ENCODE measurements at regions not wholly inside any gene's neighbourhood (a gene's known extent, or its start where the extent isn't known, plus 50 kb on each side); places are given as distances from the start of the nearest gene placed in this dataset.
"Not testable (repeated sequence)": the region's sequence is repeated elsewhere in the genome, so short reads cannot be mapped to it uniquely, and the experiment has no call there.

DNA sequence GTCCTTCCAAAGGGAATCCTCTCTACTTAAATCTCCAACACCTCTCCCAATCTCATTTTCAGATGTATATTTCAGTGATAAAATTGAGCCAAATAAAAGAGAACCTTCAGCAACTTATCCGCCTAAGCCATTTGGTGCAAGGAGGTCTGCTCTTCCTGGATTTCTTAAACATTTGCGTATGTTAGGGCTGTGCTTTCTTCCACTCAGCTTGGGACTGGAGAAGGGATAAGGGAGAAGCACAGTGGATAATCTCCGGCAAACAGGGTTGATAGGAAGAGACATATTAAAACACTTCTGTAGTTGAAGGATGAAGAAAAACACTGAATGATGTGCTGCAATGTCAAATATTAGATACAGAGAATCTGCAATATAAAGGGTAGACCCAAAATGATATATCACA is 796.2 kb downstream of the KCNJ3 start:
- Mint-ChIP-seq H3K36me3 (ENCODE audit: insufficient read depth, unreplicated experiment) (no peaks in the 10 kb centered on the region), H3K9me3 (ENCODE audit: unreplicated experiment) (no peaks in the 10 kb centered on the region), H3K4me3 (ENCODE audit: unreplicated experiment) (no peak overlapping the region), H3K27me3 (ENCODE audit: insufficient read depth, unreplicated experiment) (peaks cover 18% of the 10 kb centered on the region), H3K4me1 (ENCODE audit: insufficient read depth, unreplicated experiment) (no peaks in the 10 kb centered on the region), H3K27ac (ENCODE audit: low read depth, unreplicated experiment) (no peak overlapping the region)
- DNase-seq (ENCODE audit: unreplicated experiment) = no peak
- ChIA-PET CTCF (no interaction called here), POLR2A (no interaction called here)
- no TSS peak for BruUV-seq (replicated peaks)
- intact Hi-C loops (cut with micrococcal nuclease) = no loop called here
- TF ChIP-seq, protein P1, sequence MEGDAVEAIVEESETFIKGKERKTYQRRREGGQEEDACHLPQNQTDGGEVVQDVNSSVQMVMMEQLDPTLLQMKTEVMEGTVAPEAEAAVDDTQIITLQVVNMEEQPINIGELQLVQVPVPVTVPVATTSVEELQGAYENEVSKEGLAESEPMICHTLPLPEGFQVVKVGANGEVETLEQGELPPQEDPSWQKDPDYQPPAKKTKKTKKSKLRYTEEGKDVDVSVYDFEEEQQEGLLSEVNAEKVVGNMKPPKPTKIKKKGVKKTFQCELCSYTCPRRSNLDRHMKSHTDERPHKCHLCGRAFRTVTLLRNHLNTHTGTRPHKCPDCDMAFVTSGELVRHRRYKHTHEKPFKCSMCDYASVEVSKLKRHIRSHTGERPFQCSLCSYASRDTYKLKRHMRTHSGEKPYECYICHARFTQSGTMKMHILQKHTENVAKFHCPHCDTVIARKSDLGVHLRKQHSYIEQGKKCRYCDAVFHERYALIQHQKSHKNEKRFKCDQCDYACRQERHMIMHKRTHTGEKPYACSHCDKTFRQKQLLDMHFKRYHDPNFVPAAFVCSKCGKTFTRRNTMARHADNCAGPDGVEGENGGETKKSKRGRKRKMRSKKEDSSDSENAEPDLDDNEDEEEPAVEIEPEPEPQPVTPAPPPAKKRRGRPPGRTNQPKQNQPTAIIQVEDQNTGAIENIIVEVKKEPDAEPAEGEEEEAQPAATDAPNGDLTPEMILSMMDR (IDR thresholded peaks at IDR 0.05; ENCODE audit: unreplicated experiment) = no peak

DNA sequence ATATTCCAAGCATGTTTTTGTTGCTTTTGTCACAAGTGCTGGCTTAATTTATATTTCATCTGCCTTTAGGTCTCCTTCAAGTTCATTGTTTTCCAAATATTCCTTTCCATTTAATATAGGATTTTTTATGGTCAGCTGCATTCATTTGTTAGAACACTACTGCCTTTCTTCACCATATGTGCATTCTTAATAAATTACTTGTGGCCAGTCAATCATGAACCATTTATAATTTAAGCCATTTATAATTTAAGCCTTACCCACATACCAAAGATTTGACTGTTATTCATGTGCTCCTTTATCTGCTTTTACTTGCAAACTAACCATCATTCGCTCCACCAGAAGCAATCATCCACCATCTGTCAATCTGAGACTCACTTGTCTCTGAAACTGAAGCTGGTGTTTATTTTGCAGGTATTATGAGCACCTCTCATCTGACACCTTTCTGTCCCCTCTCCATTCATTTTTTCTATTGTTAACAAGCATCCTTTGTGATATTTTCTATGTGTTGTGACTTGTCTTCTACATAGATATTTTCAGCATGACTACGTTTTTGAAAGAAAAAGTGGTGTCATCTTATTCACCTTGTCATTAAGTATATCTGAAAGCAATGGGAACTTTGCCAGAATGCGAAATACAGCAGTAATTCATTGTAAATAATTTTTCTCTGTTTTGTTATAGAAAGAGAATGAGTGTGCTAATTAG is 786.8 kb downstream of the KCNJ3 start:
- Mint-ChIP-seq H3K27ac (ENCODE audit: low read depth, unreplicated experiment) (no peak overlapping the region), H3K4me3 (ENCODE audit: unreplicated experiment) (no peak overlapping the region), H3K36me3 (ENCODE audit: insufficient read depth, unreplicated experiment) (no peaks in the 10 kb centered on the region), H3K4me1 (ENCODE audit: insufficient read depth, unreplicated experiment) (no peaks in the 10 kb centered on the region), H3K9me3 (ENCODE audit: unreplicated experiment) (no peaks in the 10 kb centered on the region), H3K27me3 (ENCODE audit: insufficient read depth, unreplicated experiment) (peaks cover 15% of the 10 kb centered on the region)
- ChIA-PET POLR2A (no interaction called here), CTCF (no interaction called here)
- no TSS peak for BruUV-seq (replicated peaks)
- no peak for DNase-seq (ENCODE audit: unreplicated experiment)
- TF ChIP-seq, protein P1 (IDR thresholded peaks at IDR 0.05; ENCODE audit: unreplicated experiment) = no peak
- intact Hi-C loops (cut with micrococcal nuclease) = no loop called here

GRCh38 chr2:155481141-155481540 is 782.6 kb downstream of the KCNJ3 start:
- POLR2A ChIA-PET = no interaction called here
- Mint-ChIP-seq H3K27me3 (ENCODE audit: insufficient read depth, unreplicated experiment) (no peaks in the 10 kb centered on the region), H3K27ac (ENCODE audit: low read depth, unreplicated experiment) (no peak overlapping the region), H3K4me1 (ENCODE audit: insufficient read depth, unreplicated experiment) (no peaks in the 10 kb centered on the region), H3K9me3 (ENCODE audit: unreplicated experiment) (no peaks in the 10 kb centered on the region), H3K36me3 (ENCODE audit: insufficient read depth, unreplicated experiment) (no peaks in the 10 kb centered on the region), H3K4me3 (ENCODE audit: unreplicated experiment) (no peak overlapping the region)
- no TSS peak for BruUV-seq (replicated peaks)
- DNase-seq (ENCODE audit: unreplicated experiment) = no peak
- TF ChIP-seq, protein P1 (IDR thresholded peaks at IDR 0.05; ENCODE audit: unreplicated experiment) = no peak
- intact Hi-C loops (cut with micrococcal nuclease) = no loop called here
- CTCF ChIA-PET = no interaction called here

GRCh38 chr2:155472018-155472417 is 773.5 kb downstream of the KCNJ3 start:
- BruUV-seq (replicated peaks); CTCF ChIA-PET; H3K36me3 Mint-ChIP-seq (ENCODE audit: insufficient read depth, unreplicated experiment): not testable (repeated sequence)

GRCh38 chr2:155456222-155456621 is 757.7 kb downstream of the KCNJ3 start:
- intact Hi-C loops (cut with micrococcal nuclease) = no loop called here
- Mint-ChIP-seq H3K4me1 (ENCODE audit: insufficient read depth, unreplicated experiment) (no peaks in the 10 kb centered on the region), H3K27ac (ENCODE audit: low read depth, unreplicated experiment) (no peak overlapping the region), H3K9me3 (ENCODE audit: unreplicated experiment) (no peaks in the 10 kb centered on the region), H3K27me3 (ENCODE audit: insufficient read depth, unreplicated experiment) (peaks cover 49% of the 10 kb centered on the region), H3K36me3 (ENCODE audit: insufficient read depth, unreplicated experiment) (no peaks in the 10 kb centered on the region), H3K4me3 (ENCODE audit: unreplicated experiment) (no peak overlapping the region)
- peak; percentile 8 for DNase-seq (ENCODE audit: unreplicated experiment)
- ChIA-PET CTCF (no interaction called here), POLR2A (no interaction called here)
- BruUV-seq (replicated peaks) = no TSS peak
- TF ChIP-seq, protein P1 (IDR thresholded peaks at IDR 0.05; ENCODE audit: unreplicated experiment) = no peak

More at GRCh38 chr2:155472018-155472417, 773.5 kb downstream of the KCNJ3 start:
- H3K27ac Mint-ChIP-seq (ENCODE audit: low read depth, unreplicated experiment); H3K4me1 Mint-ChIP-seq (ENCODE audit: insufficient read depth, unreplicated experiment); H3K9me3 Mint-ChIP-seq (ENCODE audit: unreplicated experiment); POLR2A ChIA-PET; H3K4me3 Mint-ChIP-seq (ENCODE audit: unreplicated experiment); H3K27me3 Mint-ChIP-seq (ENCODE audit: insufficient read depth, unreplicated experiment); DNase-seq (ENCODE audit: unreplicated experiment); intact Hi-C loops (cut with micrococcal nuclease): not testable (repeated sequence)

Measured in MCF 10A (cell line).